ENCODE measurements at regions not wholly inside any gene's neighbourhood (a gene's known extent, or its start where the extent isn't known, plus 50 kb on each side); places are given as distances from the start of the nearest gene placed in this dataset.

DNA sequence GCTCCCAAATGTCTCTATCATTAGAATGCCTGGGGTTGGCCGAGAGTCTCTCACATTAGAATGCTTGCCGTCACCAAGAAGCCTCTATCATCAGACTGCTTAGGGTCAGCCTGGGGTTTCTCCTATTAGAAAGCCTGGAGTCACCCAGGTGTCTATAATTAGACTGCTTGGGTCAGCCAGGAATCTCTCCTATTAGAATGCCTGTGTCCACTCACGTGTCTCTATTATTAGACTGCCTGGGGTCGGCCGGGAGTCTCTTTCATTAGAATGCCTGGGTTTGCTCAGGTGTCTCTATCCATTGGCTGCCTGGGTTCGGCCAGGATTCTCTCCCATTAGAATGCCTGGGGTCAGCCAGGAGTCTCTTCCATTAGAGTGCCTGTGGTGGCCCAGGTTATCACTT is 1453.1 kb downstream of the UQCRFS1 start:
- TF ChIP-seq, protein P1, sequence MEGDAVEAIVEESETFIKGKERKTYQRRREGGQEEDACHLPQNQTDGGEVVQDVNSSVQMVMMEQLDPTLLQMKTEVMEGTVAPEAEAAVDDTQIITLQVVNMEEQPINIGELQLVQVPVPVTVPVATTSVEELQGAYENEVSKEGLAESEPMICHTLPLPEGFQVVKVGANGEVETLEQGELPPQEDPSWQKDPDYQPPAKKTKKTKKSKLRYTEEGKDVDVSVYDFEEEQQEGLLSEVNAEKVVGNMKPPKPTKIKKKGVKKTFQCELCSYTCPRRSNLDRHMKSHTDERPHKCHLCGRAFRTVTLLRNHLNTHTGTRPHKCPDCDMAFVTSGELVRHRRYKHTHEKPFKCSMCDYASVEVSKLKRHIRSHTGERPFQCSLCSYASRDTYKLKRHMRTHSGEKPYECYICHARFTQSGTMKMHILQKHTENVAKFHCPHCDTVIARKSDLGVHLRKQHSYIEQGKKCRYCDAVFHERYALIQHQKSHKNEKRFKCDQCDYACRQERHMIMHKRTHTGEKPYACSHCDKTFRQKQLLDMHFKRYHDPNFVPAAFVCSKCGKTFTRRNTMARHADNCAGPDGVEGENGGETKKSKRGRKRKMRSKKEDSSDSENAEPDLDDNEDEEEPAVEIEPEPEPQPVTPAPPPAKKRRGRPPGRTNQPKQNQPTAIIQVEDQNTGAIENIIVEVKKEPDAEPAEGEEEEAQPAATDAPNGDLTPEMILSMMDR (IDR thresholded peaks at IDR 0.05; ENCODE audit: low read depth, low read length, missing control alignments) = no peak
- H3K4me3 ChIP-seq (ENCODE audit: low read depth, low read length) = no peak overlapping the region
- no peak for DNase-seq (ENCODE audit: low read depth)

DNA sequence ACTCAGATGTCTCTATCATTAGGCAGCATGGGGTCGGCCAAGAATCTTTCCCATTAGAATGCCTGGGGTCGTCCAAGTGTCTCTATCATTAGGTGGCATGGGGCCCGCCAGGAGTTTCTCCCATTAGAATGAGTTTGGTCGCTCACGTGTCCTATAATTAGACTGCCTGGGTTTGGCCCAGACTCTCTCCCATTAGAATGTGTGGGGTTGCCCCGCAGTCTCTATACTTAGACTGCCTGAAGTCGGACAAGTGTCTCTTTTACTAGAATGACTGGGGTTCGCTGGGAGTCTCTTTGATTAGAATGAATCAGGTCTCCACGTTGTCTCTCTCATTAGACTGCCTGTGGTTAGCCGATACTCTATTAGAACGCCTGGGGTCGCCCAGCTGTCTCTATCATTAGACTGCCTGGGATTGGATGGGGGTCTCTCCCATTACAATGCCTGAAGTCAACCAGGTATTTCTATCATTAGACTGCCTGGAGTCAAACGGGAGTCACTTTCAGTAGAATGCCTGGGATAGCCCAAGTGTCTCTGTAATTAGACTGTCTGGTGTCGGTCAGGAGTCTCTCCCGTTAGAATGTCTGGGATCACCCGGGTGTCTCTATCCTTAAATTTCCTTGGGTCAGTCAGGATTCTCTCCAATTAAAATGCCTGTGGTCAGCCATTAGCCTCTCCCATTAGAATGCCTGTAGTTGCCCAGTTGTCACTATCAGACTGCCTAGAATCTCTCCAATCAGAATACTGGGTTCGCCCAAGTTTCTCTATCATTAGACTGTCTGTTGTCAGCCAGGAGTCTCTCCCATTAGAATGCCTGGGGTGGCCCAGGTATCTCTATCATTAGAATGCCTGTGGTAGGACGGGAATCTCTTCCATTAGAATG is 1454.1 kb downstream of the UQCRFS1 start:
- TF ChIP-seq, protein P1 (IDR thresholded peaks at IDR 0.05; ENCODE audit: low read depth, low read length, missing control alignments) = no peak
- no peak overlapping the region for H3K4me3 ChIP-seq (ENCODE audit: low read depth, low read length)
- DNase-seq (ENCODE audit: low read depth) = no peak

DNA sequence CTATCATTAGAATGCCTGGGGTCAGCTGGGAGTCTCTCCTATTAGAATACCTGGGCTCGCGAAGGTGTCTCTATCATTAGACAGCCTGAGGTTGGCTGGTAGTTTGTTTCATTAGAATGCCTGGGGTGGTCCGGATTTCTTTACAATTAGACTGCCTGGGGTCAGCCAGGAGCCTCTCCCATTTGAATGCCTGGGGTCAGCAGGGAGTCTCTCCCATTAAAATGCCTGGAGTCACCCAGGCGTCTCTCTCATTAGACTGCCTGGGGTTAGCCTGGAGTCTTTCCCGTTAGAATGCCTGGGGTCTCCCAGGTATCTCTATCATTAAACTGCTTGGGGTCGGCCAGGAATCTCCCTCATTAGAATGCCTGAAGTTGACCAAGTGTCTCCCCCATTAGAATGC is 1458.3 kb downstream of the UQCRFS1 start:
- no peak for DNase-seq (ENCODE audit: low read depth)
- H3K4me3 ChIP-seq (ENCODE audit: low read depth, low read length) = no peak overlapping the region
- TF ChIP-seq, protein P1 (IDR thresholded peaks at IDR 0.05; ENCODE audit: low read depth, low read length, missing control alignments) = no peak

DNA sequence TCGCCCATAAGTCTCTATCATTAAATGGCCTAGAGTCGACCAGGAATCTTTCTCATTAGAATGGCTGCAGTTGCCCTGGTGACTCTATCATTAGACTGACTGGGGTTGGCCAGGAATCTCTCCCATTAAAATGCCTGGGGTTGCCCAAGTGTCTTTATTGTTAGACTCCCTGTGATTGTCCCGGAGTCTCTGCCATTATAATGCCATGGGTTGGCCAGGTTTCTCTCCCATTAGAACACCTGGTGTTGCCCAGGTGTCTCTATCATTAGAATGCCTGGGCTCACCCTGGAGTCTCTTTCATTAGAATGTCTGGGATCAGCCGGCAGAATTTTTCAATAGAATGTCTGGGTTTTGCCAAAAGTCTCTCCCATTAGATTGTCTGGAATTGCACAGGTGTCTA is 1459.3 kb downstream of the UQCRFS1 start:
- TF ChIP-seq, protein P1 (IDR thresholded peaks at IDR 0.05; ENCODE audit: low read depth, low read length, missing control alignments) = no peak
- H3K4me3 ChIP-seq (ENCODE audit: low read depth, low read length) = no peak overlapping the region
- no peak for DNase-seq (ENCODE audit: low read depth)

DNA sequence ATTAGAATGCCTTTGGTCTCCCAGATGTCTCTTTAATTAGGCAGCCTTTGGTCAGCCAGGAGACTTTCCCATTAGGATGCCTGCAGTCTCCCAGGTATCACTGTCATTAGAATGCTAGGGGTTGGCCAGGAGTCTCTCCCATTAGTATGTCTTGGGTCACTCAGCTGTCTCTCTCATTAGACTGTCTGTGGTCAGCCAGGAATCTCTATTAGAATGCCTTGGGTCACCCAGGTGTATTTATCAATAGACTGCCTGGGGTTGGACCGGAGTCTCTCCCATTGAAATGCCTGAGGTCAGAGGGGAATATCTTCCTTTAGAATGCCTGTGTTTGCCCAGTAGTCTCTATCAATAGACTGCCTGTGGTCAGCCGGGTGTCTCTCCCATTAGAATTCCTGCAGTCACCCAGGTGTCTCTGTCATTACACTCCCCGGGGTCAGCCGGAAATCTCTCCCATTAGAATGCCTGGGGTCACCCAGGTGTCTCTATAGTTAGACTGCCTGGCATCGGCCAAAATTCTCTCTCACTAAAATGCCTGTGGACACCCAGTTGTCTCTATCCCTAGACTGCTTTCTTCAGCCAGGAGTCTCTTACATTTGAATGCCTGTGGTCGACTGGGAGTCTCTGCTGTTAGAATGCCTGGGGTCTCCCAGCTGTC is 1460.3 kb downstream of the UQCRFS1 start:
- TF ChIP-seq, protein P1 (IDR thresholded peaks at IDR 0.05; ENCODE audit: low read depth, low read length, missing control alignments) = no peak
- no peak for DNase-seq (ENCODE audit: low read depth)
- H3K4me3 ChIP-seq (ENCODE audit: low read depth, low read length) = no peak overlapping the region

DNA sequence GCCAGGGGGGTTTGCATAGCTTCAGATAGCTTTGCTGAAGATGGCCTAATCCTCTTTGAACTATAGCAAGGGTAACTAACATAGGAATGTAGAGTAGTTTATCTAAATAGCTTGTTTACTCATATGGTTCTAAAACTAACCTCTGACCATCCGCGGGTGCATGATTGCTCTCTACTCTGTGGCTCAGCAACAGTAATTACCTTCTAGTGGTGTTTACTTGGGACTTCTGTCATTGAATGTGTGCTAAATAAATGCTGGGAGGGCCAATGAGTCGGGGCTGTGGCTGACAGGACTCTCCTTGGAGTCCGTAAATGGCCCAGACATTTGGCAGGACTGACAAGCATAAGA is 1461.9 kb downstream of the UQCRFS1 start:
- TF ChIP-seq, protein P1 (IDR thresholded peaks at IDR 0.05; ENCODE audit: low read depth, low read length, missing control alignments) = no peak
- H3K4me3 ChIP-seq (ENCODE audit: low read depth, low read length) = no peak overlapping the region
- DNase-seq (ENCODE audit: low read depth) = no peak
